DND-41 (cell line): ENCODE measurements at regions not wholly inside any gene's neighbourhood (a gene's known extent, or its start where the extent isn't known, plus 50 kb on each side); places are given as distances from the start of the nearest gene placed in this dataset.
A peak's percentile ranks its signal among the peaks of the same experiment; 100 is the strongest.

Source experiments
- ATAC-seq: fragments of 200-7000 bp; cut with Tn5 transposase; 3 replicates; pipeline ENCODE4 v1.9.1; 2021; ENCODE audit warnings: low read depth; ENCODE audit not compliant: insufficient read depth
- DNase-seq: peaks from one replicate; pipeline ENCODE4 v3.0.0-alpha.2; 2020
- H2AFZ ChIP-seq: 2 replicates; pipeline ENCODE4 v1.6.0; 2012; ENCODE audit warnings: low read depth, low read length
- H3K27ac ChIP-seq: 2 replicates; pipeline ENCODE4 v1.5.1; 2012; ENCODE audit warnings: low read length, inconsistent platforms
- H3K27me3 ChIP-seq: fragments of 200-600 bp; sonication (generic); 2 replicates; pipeline ENCODE4 v1.6.0; 2012; ENCODE audit warnings: low read length, mild to moderate bottlenecking, inconsistent platforms; ENCODE audit not compliant: insufficient read depth, poor library complexity
- H3K36me3 ChIP-seq: 2 replicates; pipeline ENCODE4 v1.5.1; 2012; ENCODE audit warnings: low read length, inconsistent platforms; ENCODE audit not compliant: insufficient read depth
- H3K4me1 ChIP-seq: 2 replicates; pipeline ENCODE4 v1.5.1; 2012; ENCODE audit warnings: mild to moderate bottlenecking, low read length; ENCODE audit not compliant: insufficient read depth
- H3K4me2 ChIP-seq: 2 replicates; pipeline ENCODE4 v1.6.0; 2012; ENCODE audit warnings: mild to moderate bottlenecking, moderate library complexity, low read length, inconsistent platforms; ENCODE audit not compliant: insufficient read depth
- H3K4me3 ChIP-seq, 2 experiments: fragments of 200-600 bp in 1 of 2; shearing (Covaris generic) in 1 of 2; 2 replicates each; pipeline ENCODE4 v1.5.1; 2012 to 2016; ENCODE audit warnings: inconsistent platforms in 2 of 2, low read length in 2 of 2, mild to moderate bottlenecking in 2 of 2, low read depth in 1 of 2, moderate library complexity in 1 of 2
- H3K79me2 ChIP-seq: 2 replicates; pipeline ENCODE4 v1.6.0; 2012; ENCODE audit warnings: low read length, inconsistent platforms; ENCODE audit not compliant: insufficient read depth
- H3K9ac ChIP-seq: 2 replicates; pipeline ENCODE4 v1.6.0; 2012; ENCODE audit warnings: low read depth, mild to moderate bottlenecking, inconsistent platforms, low read length, moderate library complexity
- H3K9me3 ChIP-seq: 2 replicates; pipeline ENCODE4 v1.5.1; 2012; ENCODE audit warnings: low read length, moderate library complexity, mild to moderate bottlenecking, inconsistent platforms; ENCODE audit not compliant: insufficient read depth, severe bottlenecking
- H4K20me1 ChIP-seq: 2 replicates; pipeline ENCODE4 v1.6.0; 2012; ENCODE audit warnings: low read length; ENCODE audit not compliant: insufficient read depth
- EZH2 ChIP-seq: IDR thresholded peaks from 3 replicates; pipeline ENCODE4 v1.6.1; 2012; ENCODE audit warnings: borderline replicate concordance, low read depth, mild to moderate bottlenecking, moderate library complexity, low read length, inconsistent platforms; ENCODE audit not compliant: severe bottlenecking
- TF ChIP-seq, protein P1 (sequence below): IDR thresholded peaks from 2 replicates; pipeline ENCODE4 v1.5.1; 2012; ENCODE audit warnings: borderline replicate concordance, low read length, moderate library complexity, mild to moderate bottlenecking; ENCODE audit not compliant: poor library complexity, severe bottlenecking; ENCODE audit errors: extremely low read depth

GRCh38 chr1:37094302-37094701, 60.0 kb upstream of the GRIK3 start:
- H3K27ac ChIP-seq = no peak overlapping the region
- no peaks in the 10 kb centered on the region for H3K4me1 ChIP-seq
- H3K4me3 ChIP-seq = no peak overlapping the region
- no peaks in the 10 kb centered on the region for H3K36me3 ChIP-seq
- DNase-seq = no peak
- H3K4me2 ChIP-seq = no peak overlapping the region
- no peak for TF ChIP-seq EZH2
- TF ChIP-seq, protein P1, sequence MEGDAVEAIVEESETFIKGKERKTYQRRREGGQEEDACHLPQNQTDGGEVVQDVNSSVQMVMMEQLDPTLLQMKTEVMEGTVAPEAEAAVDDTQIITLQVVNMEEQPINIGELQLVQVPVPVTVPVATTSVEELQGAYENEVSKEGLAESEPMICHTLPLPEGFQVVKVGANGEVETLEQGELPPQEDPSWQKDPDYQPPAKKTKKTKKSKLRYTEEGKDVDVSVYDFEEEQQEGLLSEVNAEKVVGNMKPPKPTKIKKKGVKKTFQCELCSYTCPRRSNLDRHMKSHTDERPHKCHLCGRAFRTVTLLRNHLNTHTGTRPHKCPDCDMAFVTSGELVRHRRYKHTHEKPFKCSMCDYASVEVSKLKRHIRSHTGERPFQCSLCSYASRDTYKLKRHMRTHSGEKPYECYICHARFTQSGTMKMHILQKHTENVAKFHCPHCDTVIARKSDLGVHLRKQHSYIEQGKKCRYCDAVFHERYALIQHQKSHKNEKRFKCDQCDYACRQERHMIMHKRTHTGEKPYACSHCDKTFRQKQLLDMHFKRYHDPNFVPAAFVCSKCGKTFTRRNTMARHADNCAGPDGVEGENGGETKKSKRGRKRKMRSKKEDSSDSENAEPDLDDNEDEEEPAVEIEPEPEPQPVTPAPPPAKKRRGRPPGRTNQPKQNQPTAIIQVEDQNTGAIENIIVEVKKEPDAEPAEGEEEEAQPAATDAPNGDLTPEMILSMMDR = no peak
- no peak overlapping the region for H2AFZ ChIP-seq
- H3K9ac ChIP-seq = no peak overlapping the region
- H3K79me2 ChIP-seq = no peaks in the 10 kb centered on the region
- no peak for ATAC-seq
- H3K27me3 ChIP-seq = no peaks in the 10 kb centered on the region
- H3K9me3 ChIP-seq = no peaks in the 10 kb centered on the region
- no peaks in the 10 kb centered on the region for H4K20me1 ChIP-seq

DNA sequence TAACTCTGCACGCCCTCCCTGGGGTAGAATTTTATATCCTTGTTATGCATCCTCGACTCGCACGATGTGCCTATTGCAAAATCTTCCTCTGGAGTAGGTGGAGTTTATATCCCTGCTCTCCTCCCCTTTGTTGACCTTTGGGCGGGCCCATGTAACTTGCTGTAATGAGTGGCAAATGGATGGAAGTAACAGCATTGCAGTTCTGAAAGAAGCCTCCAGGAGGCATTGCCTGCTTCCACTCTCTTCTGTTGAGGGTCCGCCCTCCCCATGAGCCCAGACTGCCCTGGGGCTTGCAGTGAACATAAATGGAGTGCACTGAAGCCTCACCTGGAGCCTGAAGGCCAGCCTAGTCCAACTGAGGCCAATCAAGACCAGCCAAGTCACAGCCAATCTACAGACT, 62.2 kb upstream of the GRIK3 start:
- Histone ChIP-seq H3K27ac (no peak overlapping the region), H3K9ac (no peak overlapping the region), H2AFZ (no peak overlapping the region), H3K79me2 (no peaks in the 10 kb centered on the region), H4K20me1 (no peaks in the 10 kb centered on the region), H3K4me2 (no peak overlapping the region), H3K4me1 (no peaks in the 10 kb centered on the region), H3K27me3 (no peaks in the 10 kb centered on the region), H3K36me3 (no peaks in the 10 kb centered on the region), H3K9me3 (no peaks in the 10 kb centered on the region), H3K4me3 (no peak overlapping the region)
- DNase-seq (peak; percentile 19), ATAC-seq (peak; percentile 60)
- TF ChIP-seq EZH2 = no peak
- TF ChIP-seq, protein P1 = peak; percentile 62

DNA sequence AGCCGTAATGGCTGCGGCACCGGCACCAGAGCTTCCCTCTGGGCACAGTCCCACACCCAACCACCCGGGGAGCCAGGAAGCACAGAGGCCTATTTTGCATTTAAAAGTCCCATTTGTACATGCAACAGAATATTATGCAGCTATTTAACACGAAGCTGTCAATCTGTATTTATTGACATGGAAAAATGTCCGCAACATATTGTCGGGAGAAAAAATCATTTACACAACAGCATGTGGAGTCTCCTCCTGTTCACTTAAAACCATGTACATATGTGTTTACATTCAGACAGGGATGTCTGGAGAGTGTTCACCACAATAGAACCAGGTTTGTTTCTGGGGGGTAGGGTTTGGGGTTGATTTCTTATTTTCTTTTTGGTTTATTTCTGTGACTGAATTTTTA, 63.4 kb upstream of the GRIK3 start:
- DNase-seq = no peak
- no peaks in the 10 kb centered on the region for H4K20me1 ChIP-seq
- H3K36me3 ChIP-seq = no peaks in the 10 kb centered on the region
- H3K4me3 ChIP-seq = no peak overlapping the region
- ATAC-seq = no peak
- H3K9ac ChIP-seq = no peak overlapping the region
- H3K79me2 ChIP-seq = no peaks in the 10 kb centered on the region
- H3K4me2 ChIP-seq = no peak overlapping the region
- no peak overlapping the region for H2AFZ ChIP-seq
- TF ChIP-seq, protein P1 = no peak
- TF ChIP-seq EZH2 = no peak
- H3K27me3 ChIP-seq = no peaks in the 10 kb centered on the region
- H3K4me1 ChIP-seq = no peaks in the 10 kb centered on the region
- no peaks in the 10 kb centered on the region for H3K9me3 ChIP-seq
- no peak overlapping the region for H3K27ac ChIP-seq

DNA sequence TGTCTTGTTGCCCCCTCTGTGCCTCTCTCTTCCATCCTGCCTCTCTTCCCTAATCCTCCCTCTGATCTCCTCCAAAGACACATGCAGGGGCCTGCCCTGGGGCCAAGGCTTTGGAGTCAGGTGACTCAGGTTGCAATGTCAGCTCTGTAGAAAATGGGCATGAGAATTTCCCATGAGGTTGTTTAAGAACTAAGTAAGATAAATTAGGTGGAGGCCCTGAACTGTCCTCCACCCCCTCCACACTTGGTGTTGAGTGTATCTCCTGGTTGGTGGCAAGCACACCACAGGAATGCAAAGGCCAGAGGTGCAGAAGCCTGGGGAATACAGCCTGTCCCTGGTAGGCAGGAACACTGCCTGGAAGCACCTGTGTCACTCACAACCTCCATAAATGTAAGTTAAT, 63.9 kb upstream of the GRIK3 start:
- Histone ChIP-seq H3K36me3 (no peaks in the 10 kb centered on the region), H3K9me3 (no peaks in the 10 kb centered on the region), H3K4me2 (no peak overlapping the region)

More for the DNA sequence above, 63.9 kb upstream of the GRIK3 start:
- TF ChIP-seq, protein P1 = no peak
- no peak for TF ChIP-seq EZH2
- H3K79me2 ChIP-seq = no peaks in the 10 kb centered on the region
- no peak for ATAC-seq
- H4K20me1 ChIP-seq = no peaks in the 10 kb centered on the region
- H3K27me3 ChIP-seq = no peaks in the 10 kb centered on the region
- DNase-seq = no peak
- H2AFZ ChIP-seq = no peak overlapping the region
- H3K4me1 ChIP-seq = no peaks in the 10 kb centered on the region
- no peak overlapping the region for H3K27ac ChIP-seq
- H3K4me3 ChIP-seq = no peak overlapping the region
- H3K9ac ChIP-seq = no peak overlapping the region
